ENCODE measurements at regions not wholly inside any gene's neighbourhood (a gene's known extent, or its start where the extent isn't known, plus 50 kb on each side); places are given as distances from the start of the nearest gene placed in this dataset.

GRCh38 chr4:27187786-27188185 lies 327.1 kb downstream of the STIM2 start:
- no peak for DNase-seq

GRCh38 chr4:27189683-27190082 lies 329.0 kb downstream of the STIM2 start:
- DNase-seq = no peak

GRCh38 chr4:27191592-27191991 lies 331.0 kb downstream of the STIM2 start:
- no peak for DNase-seq

GRCh38 chr4:27194599-27195176 lies 334.0 kb downstream of the STIM2 start:
- DNase-seq = no peak

GRCh38 chr4:27198246-27198645 lies 337.6 kb downstream of the STIM2 start:
- peak in 1 of 2 experiments; percentile 3 for DNase-seq

- peak in 1 of 2 experiments; percentile 8 for DNase-seq
These were observed 338.3 kb downstream of the STIM2 start for GRCh38 chr4:27198971-27199370.

- DNase-seq = no peak
These were observed 345.4 kb downstream of the STIM2 start for GRCh38 chr4:27206009-27206408.

GRCh38 chr4:27210956-27211355 lies 350.3 kb downstream of the STIM2 start:
- no peak for DNase-seq

- DNase-seq = no peak
These were observed 353.4 kb downstream of the STIM2 start for GRCh38 chr4:27214010-27214409.

- no peak for DNase-seq
These were observed 354.7 kb downstream of the STIM2 start for GRCh38 chr4:27215220-27215826.

- no peak for DNase-seq
These were observed 356.7 kb downstream of the STIM2 start for GRCh38 chr4:27217261-27217769.

GRCh38 chr4:27218013-27218412 lies 357.4 kb downstream of the STIM2 start:
- DNase-seq = no peak

- no peak for DNase-seq
These were observed 362.7 kb downstream of the STIM2 start for GRCh38 chr4:27223326-27223725.

- no peak for DNase-seq
These were observed 372.9 kb downstream of the STIM2 start for GRCh38 chr4:27233531-27233930.

- no peak for DNase-seq
These were observed 373.8 kb downstream of the STIM2 start for GRCh38 chr4:27234306-27234899.

- DNase-seq = no peak
These were observed 379.0 kb downstream of the STIM2 start for GRCh38 chr4:27239641-27240040.

- DNase-seq = no peak
These were observed 381.6 kb downstream of the STIM2 start for GRCh38 chr4:27242217-27242616.

- no peak for DNase-seq
These were observed 384.6 kb downstream of the STIM2 start for GRCh38 chr4:27245216-27245615.

- no peak for DNase-seq
These were observed 388.2 kb downstream of the STIM2 start for GRCh38 chr4:27248829-27249228.

- DNase-seq = no peak
These were observed 391.1 kb downstream of the STIM2 start for GRCh38 chr4:27251771-27252170.

GRCh38 chr4:27267339-27267969 lies 406.8 kb downstream of the STIM2 start:
- no peak for DNase-seq

- DNase-seq = no peak
These were observed 407.3 kb downstream of the STIM2 start for GRCh38 chr4:27267970-27268355.

GRCh38 chr4:27270435-27270834 lies 409.8 kb downstream of the STIM2 start:
- DNase-seq = no peak

- peak in 1 of 2 experiments; percentile 1 for DNase-seq
These were observed 410.9 kb downstream of the STIM2 start for GRCh38 chr4:27271555-27271954.

Measured in NCI-H524 (cell line).